ENCODE measurements at regions not wholly inside any gene's neighbourhood (a gene's known extent, or its start where the extent isn't known, plus 50 kb on each side); places are given as distances from the start of the nearest gene placed in this dataset.

DNA sequence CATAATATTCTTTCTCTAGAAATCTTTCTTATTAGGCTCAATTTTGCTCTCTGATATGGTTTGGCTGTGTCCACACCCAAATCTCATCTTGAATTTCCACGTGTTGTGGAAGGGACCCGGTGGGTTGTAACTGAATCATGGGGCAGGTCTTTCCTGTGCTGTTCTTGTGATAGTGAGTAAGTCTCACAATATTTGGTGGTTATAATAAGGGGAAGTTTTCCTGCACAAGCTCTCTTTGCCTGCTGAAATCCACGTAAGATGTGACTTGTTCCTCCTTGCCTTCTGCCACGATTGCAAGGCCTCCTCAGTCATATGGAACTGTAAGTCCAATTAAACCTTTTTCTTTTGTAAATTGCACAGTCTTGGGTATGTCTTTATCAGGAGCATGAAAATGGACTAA lies 73.8 kb downstream of the CAVIN2 start:
- no peak overlapping the region for H3K4me2 ChIP-seq (ENCODE audit: low read depth, low read length, poor library complexity, severe bottlenecking)
- H3K9ac ChIP-seq (ENCODE audit: low read length): no peak overlapping the region
- no peaks in the 10 kb centered on the region for H3F3A ChIP-seq (ENCODE audit: insufficient read depth)
- H4K20me1 ChIP-seq (ENCODE audit: low read depth, low read length): no peaks in the 10 kb centered on the region
- no peak overlapping the region for H3K27ac ChIP-seq (ENCODE audit: low read depth, low read length)
- H3K4me3 ChIP-seq (ENCODE audit: insufficient read depth, low read length, poor library complexity, severe bottlenecking): no peak overlapping the region
- H3K27me3 ChIP-seq (ENCODE audit: low read length): no peaks in the 10 kb centered on the region
- no peaks in the 10 kb centered on the region for H3K9me2 ChIP-seq (replicated peaks; ENCODE audit: insufficient read depth, low read length)
- no peaks in the 10 kb centered on the region for H3K9me3 ChIP-seq (ENCODE audit: insufficient read depth, low read length)
- H3K79me2 ChIP-seq (ENCODE audit: insufficient read depth, low read length): no peaks in the 10 kb centered on the region
- H3K36me3 ChIP-seq (ENCODE audit: low read length): no peaks in the 10 kb centered on the region
- TF ChIP-seq, protein P1, sequence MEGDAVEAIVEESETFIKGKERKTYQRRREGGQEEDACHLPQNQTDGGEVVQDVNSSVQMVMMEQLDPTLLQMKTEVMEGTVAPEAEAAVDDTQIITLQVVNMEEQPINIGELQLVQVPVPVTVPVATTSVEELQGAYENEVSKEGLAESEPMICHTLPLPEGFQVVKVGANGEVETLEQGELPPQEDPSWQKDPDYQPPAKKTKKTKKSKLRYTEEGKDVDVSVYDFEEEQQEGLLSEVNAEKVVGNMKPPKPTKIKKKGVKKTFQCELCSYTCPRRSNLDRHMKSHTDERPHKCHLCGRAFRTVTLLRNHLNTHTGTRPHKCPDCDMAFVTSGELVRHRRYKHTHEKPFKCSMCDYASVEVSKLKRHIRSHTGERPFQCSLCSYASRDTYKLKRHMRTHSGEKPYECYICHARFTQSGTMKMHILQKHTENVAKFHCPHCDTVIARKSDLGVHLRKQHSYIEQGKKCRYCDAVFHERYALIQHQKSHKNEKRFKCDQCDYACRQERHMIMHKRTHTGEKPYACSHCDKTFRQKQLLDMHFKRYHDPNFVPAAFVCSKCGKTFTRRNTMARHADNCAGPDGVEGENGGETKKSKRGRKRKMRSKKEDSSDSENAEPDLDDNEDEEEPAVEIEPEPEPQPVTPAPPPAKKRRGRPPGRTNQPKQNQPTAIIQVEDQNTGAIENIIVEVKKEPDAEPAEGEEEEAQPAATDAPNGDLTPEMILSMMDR (IDR thresholded peaks at IDR 0.05; ENCODE audit: insufficient read depth, low read length, poor library complexity, severe bottlenecking): no peak
- TF ChIP-seq EZH2phosphoT487 (conservative IDR thresholded peaks at IDR 0.05; ENCODE audit: low read length): no peak
- no peak overlapping the region for H2AFZ ChIP-seq (ENCODE audit: low read depth, low read length, severe bottlenecking)

DNA sequence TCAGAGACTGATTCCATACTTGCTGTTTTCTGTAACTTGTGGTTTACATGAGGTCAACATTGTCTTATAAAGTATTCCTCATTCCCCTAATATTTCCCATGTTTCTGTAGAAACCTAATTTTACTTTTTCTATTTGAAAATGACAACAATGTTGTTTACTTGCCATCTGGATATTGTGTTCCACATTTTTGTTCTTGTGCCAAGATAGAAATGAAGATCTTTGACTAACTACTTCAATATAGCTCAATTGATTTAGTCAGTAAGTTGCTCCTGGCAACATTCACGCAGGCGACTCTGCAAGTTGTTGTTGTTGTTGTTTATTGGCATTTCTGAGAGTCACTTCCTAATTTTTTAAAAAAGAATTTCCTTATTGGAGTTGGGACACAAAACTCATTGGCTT lies 69.5 kb downstream of the CAVIN2 start:
- Histone ChIP-seq H2AFZ (ENCODE audit: low read depth, low read length, severe bottlenecking) (no peak overlapping the region), H4K20me1 (ENCODE audit: low read depth, low read length) (no peaks in the 10 kb centered on the region), H3K36me3 (ENCODE audit: low read length) (no peaks in the 10 kb centered on the region), H3K4me2 (ENCODE audit: low read depth, low read length, poor library complexity, severe bottlenecking) (no peak overlapping the region), H3F3A (ENCODE audit: insufficient read depth) (no peaks in the 10 kb centered on the region), H3K9me2 (replicated peaks; ENCODE audit: insufficient read depth, low read length) (no peaks in the 10 kb centered on the region), H3K9me3 (ENCODE audit: insufficient read depth, low read length) (no peaks in the 10 kb centered on the region), H3K79me2 (ENCODE audit: insufficient read depth, low read length) (no peaks in the 10 kb centered on the region), H3K27ac (ENCODE audit: low read depth, low read length) (no peak overlapping the region), H3K9ac (ENCODE audit: low read length) (no peak overlapping the region), H3K27me3 (ENCODE audit: low read length) (no peaks in the 10 kb centered on the region), H3K4me3 (ENCODE audit: insufficient read depth, low read length, poor library complexity, severe bottlenecking) (no peak overlapping the region)
- TF ChIP-seq, protein P1 (IDR thresholded peaks at IDR 0.05; ENCODE audit: insufficient read depth, low read length, poor library complexity, severe bottlenecking): no peak
- TF ChIP-seq EZH2phosphoT487 (conservative IDR thresholded peaks at IDR 0.05; ENCODE audit: low read length): no peak

DNA sequence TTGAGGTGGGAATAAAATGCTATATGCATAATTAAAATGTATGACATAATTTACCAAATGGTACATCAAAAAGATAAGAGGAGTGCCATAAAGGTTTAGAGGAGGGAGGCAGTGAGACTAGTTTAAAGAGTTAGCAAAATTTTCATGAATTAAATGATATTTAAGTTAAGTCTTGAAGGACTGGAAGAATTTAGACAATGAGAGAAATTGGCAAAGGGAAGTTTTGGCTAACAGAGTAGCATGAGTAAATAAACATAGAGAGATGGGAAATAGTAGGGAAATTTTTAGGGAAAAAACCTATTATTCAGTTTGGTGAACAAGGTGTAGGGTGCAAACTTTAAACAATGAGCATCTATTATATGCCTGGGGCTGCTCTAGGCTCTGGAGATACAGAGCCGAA lies 68.8 kb downstream of the CAVIN2 start:
- H3K9me2 ChIP-seq (replicated peaks; ENCODE audit: insufficient read depth, low read length): no peaks in the 10 kb centered on the region
- H3F3A ChIP-seq (ENCODE audit: insufficient read depth): no peaks in the 10 kb centered on the region
- H4K20me1 ChIP-seq (ENCODE audit: low read depth, low read length): no peaks in the 10 kb centered on the region
- H3K27ac ChIP-seq (ENCODE audit: low read depth, low read length): no peak overlapping the region
- H3K4me3 ChIP-seq (ENCODE audit: insufficient read depth, low read length, poor library complexity, severe bottlenecking): no peak overlapping the region
- no peaks in the 10 kb centered on the region for H3K36me3 ChIP-seq (ENCODE audit: low read length)
- no peak overlapping the region for H3K9ac ChIP-seq (ENCODE audit: low read length)
- H2AFZ ChIP-seq (ENCODE audit: low read depth, low read length, severe bottlenecking): no peak overlapping the region
- no peaks in the 10 kb centered on the region for H3K79me2 ChIP-seq (ENCODE audit: insufficient read depth, low read length)
- TF ChIP-seq EZH2phosphoT487 (conservative IDR thresholded peaks at IDR 0.05; ENCODE audit: low read length): no peak
- TF ChIP-seq, protein P1 (IDR thresholded peaks at IDR 0.05; ENCODE audit: insufficient read depth, low read length, poor library complexity, severe bottlenecking): no peak
- H3K27me3 ChIP-seq (ENCODE audit: low read length): no peaks in the 10 kb centered on the region
- H3K9me3 ChIP-seq (ENCODE audit: insufficient read depth, low read length): no peaks in the 10 kb centered on the region
- H3K4me2 ChIP-seq (ENCODE audit: low read depth, low read length, poor library complexity, severe bottlenecking): no peak overlapping the region
